ENCODE measurements at regions not wholly inside any gene's neighbourhood (a gene's known extent, or its start where the extent isn't known, plus 50 kb on each side); places are given as distances from the start of the nearest gene placed in this dataset.

- Histone ChIP-seq H3K36me3 (replicated peaks in 1 of 2) (no peaks in the 10 kb centered on the region), H3K4me3 (no peak overlapping the region), H3K27ac (no peak overlapping the region), H3K27me3 (no peaks in the 10 kb centered on the region), H3K9me3 (replicated peaks in 1 of 3) (no peaks in the 10 kb centered on the region), H3K4me1 (replicated peaks in 1 of 2) (no peaks in the 10 kb centered on the region)
- intact Hi-C loops (cut with DNase I): no loop called here
- no peak for DNase-seq
- no peak for TF ChIP-seq CTCF (IDR thresholded peaks at IDR 0.05)
- TF ChIP-seq POLR2A (IDR thresholded peaks at IDR 0.05): no peak
- 66 to 75% (median 70%) methylated on average over 15 of the region's 15 CpGs for WGBS, 4 donors
These were observed 119.3 kb upstream of the WWC1 start for GRCh38 chr5:168171901-168172759.

DNA sequence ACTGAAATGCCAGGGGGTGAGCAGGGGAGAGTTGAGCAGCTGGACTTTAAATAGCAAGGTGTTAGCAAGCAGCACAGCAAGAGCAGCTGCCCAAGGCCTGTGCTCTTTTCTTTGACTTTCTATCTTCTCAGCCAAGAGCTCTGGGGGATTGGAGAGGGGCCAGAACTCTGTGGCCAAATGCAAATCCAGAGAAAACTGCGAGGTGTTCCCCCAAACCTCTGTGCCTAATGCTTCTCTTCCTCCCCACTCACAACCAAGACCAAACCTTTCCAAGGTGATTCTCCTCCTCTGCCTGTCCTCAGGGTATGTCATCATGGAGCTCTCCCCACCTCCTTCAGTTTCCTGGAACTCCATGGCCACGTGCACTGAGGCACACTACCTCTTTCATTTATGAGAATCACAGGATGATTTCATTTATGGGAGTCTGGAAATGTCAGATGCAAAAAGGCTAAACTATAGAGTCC, 118.7 kb upstream of the WWC1 start:
- TF ChIP-seq POLR2A (IDR thresholded peaks at IDR 0.05) (no peak), CTCF (IDR thresholded peaks at IDR 0.05) (no peak)
- Histone ChIP-seq H3K9me3 (replicated peaks in 1 of 3) (no peaks in the 10 kb centered on the region), H3K27ac (no peak overlapping the region), H3K36me3 (replicated peaks in 1 of 2) (no peaks in the 10 kb centered on the region), H3K27me3 (no peaks in the 10 kb centered on the region), H3K4me1 (replicated peaks in 1 of 2) (no peaks in the 10 kb centered on the region), H3K4me3 (no peak overlapping the region)
- WGBS, 4 donors: 52 to 63% (median 55%) methylated on average over 2 of the region's 2 CpGs
- DNase-seq: no peak
- intact Hi-C loops (cut with DNase I): no loop called here

DNA sequence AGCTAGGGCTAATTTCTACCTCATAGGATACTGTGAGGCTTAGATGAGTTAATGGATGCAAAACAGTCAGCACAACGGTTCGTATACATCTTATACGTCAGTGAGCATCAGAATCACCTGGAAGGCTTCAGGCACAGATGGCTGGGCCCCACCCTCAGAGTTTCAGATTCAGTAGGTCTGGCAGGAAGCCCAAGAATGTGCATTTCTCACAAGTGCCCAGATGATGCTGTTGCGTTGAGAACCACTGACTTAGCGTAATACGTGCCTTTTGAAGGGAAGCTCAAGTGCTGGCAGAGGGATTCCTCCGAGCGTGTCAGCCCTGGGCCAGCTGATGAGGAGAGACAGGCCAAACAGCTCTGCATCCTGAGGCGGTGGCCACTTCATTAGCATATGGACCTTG, 117.1 kb upstream of the WWC1 start:
- no peaks in the 10 kb centered on the region for H3K27me3 ChIP-seq
- no peak for TF ChIP-seq POLR2A (IDR thresholded peaks at IDR 0.05)
- TF ChIP-seq CTCF (IDR thresholded peaks at IDR 0.05): no peak
- WGBS, 4 donors: 77 to 88% (median 83%) methylated on average over 9 of the region's 9 CpGs
- H3K36me3 ChIP-seq (replicated peaks in 1 of 2): no peaks in the 10 kb centered on the region
- intact Hi-C loops (cut with DNase I): no loop called here
- no peaks in the 10 kb centered on the region for H3K9me3 ChIP-seq (replicated peaks in 1 of 3)
- H3K4me3 ChIP-seq: no peak overlapping the region
- no peak overlapping the region for H3K27ac ChIP-seq
- no peak for DNase-seq
- no peaks in the 10 kb centered on the region for H3K4me1 ChIP-seq (replicated peaks in 1 of 2)

DNA sequence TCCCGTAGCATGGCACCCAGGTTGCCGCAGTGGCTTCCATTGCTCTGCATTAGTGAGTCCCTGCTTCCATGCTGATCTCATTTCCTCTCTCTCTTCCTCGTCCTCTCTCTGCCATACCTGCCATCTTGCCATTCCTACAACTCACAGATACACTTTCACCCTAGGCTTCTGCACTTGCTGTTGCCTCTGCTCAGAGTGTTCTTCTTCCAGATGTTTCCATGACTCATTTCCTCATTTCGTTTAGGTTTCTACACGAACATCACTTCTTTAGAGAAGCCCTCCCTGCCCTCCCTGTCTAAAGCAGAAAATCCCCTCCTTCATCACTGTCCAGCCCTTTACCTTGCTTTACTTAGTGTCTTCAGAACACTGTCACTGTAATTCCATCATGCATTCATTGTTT, 115.2 kb upstream of the WWC1 start:
- intact Hi-C loops (cut with DNase I): no loop called here
- no peak for DNase-seq

More for the DNA sequence above, 115.2 kb upstream of the WWC1 start:
- H3K36me3 ChIP-seq (replicated peaks in 1 of 2): no peaks in the 10 kb centered on the region
- H3K4me1 ChIP-seq (replicated peaks in 1 of 2): no peaks in the 10 kb centered on the region
- H3K27ac ChIP-seq: no peak overlapping the region
- H3K4me3 ChIP-seq: no peak overlapping the region
- TF ChIP-seq POLR2A (IDR thresholded peaks at IDR 0.05) (no peak), CTCF (IDR thresholded peaks at IDR 0.05) (no peak)
- WGBS, 4 donors: 55 to 78% (median 66%) methylated on average over 5 of the region's 5 CpGs
- H3K27me3 ChIP-seq: no peaks in the 10 kb centered on the region
- H3K9me3 ChIP-seq (replicated peaks in 1 of 3): no peaks in the 10 kb centered on the region
